OCI-LY7 (cell line): ENCODE measurements at regions not wholly inside any gene's neighbourhood (a gene's known extent, or its start where the extent isn't known, plus 50 kb on each side); places are given as distances from the start of the nearest gene placed in this dataset.

Source experiments
- BruUV-seq: library from RNA; stranded (reverse); fragments of 400-500 nt; replicated peaks from 2 replicates; lab custom pipeline; 2021; lab: Mats Ljungman, UMichigan
- CTCF ChIA-PET: fragments of 300-600 bp; sonication (Branson Sonifier 250); formaldehyde crosslinking; loops from one replicate; lab custom pipeline; 2022; ENCODE audit warnings: antibody characterized with exemption; ENCODE audit not compliant: unreplicated experiment; lab: Charles Lee
- POLR2A ChIA-PET: fragments of 300-600 bp; sonication (Branson Sonifier 250); formaldehyde crosslinking; loops from one replicate; lab custom pipeline; 2022; ENCODE audit warnings: antibody characterized with exemption; lab: Charles Lee
- DNase-seq: peaks from one replicate; pipeline ENCODE4 v3.0.0-alpha.2; 2015; ENCODE audit warnings: low spot score
- H2AFZ ChIP-seq: fragments of 200-600 bp; sonication (generic), shearing (Covaris generic); 2 replicates; pipeline ENCODE4 v1.6.1; 2014; ENCODE audit warnings: mild to moderate bottlenecking, antibody characterized with exemption, low read length, moderate library complexity
- H3K27ac ChIP-seq: fragments of 200-600 bp; sonication (generic); 2 replicates; pipeline ENCODE4 v1.5.1; 2014; ENCODE audit warnings: mixed run types, low read depth, mild to moderate bottlenecking, moderate library complexity, low read length, inconsistent platforms; ENCODE audit not compliant: poor library complexity, severe bottlenecking
- H3K36me3 ChIP-seq: fragments of 200-600 bp; sonication (generic); 2 replicates; pipeline ENCODE4 v1.6.1; 2014; ENCODE audit warnings: mild to moderate bottlenecking, antibody characterized with exemption, low read length, moderate library complexity, mixed read lengths; ENCODE audit not compliant: insufficient read depth
- H3K4me1 ChIP-seq: fragments of 200-600 bp; sonication (generic); 2 replicates; pipeline ENCODE4 v1.5.1; 2014; ENCODE audit warnings: mild to moderate bottlenecking, low read length; ENCODE audit not compliant: insufficient read depth, poor library complexity, severe bottlenecking
- H3K4me2 ChIP-seq: fragments of 200-600 bp; sonication (generic); 2 replicates; pipeline ENCODE4 v1.6.1; 2014; ENCODE audit warnings: mild to moderate bottlenecking, low read length
- H3K4me3 ChIP-seq: fragments of 200-600 bp; sonication (generic); 2 replicates; pipeline ENCODE4 v1.5.1; 2014; ENCODE audit warnings: mild to moderate bottlenecking, low read depth, low read length; ENCODE audit not compliant: poor library complexity, severe bottlenecking
- H3K79me2 ChIP-seq: fragments of 200-600 bp; sonication (generic); 2 replicates; pipeline ENCODE4 v1.6.1; 2016; ENCODE audit warnings: low read depth, mild to moderate bottlenecking, low read length, moderate library complexity, mixed read lengths; ENCODE audit not compliant: insufficient read depth
- H3K9me2 ChIP-seq: fragments of 200-600 bp; sonication (generic); 2 replicates; pipeline ENCODE4 v1.6.1; 2016; ENCODE audit warnings: mild to moderate bottlenecking, low read length, mixed read lengths; ENCODE audit not compliant: insufficient read depth
- H3K9me3 ChIP-seq: fragments of 200-600 bp; sonication (generic); 2 replicates; pipeline ENCODE4 v1.6.1; 2014; ENCODE audit warnings: mild to moderate bottlenecking, mixed run types, low read length, mixed read lengths
- H4K20me1 ChIP-seq: fragments of 200-600 bp; sonication (generic); 2 replicates; pipeline ENCODE4 v1.6.1; 2014; ENCODE audit warnings: mild to moderate bottlenecking, antibody characterized with exemption, low read length, moderate library complexity, mixed read lengths; ENCODE audit not compliant: insufficient read depth
- CTCF ChIP-seq: fragments of 200-600 bp; sonication (generic); conservative IDR thresholded peaks from 2 replicates; pipeline ENCODE4 v1.5.1; 2014; ENCODE audit warnings: mild to moderate bottlenecking, antibody characterized with exemption, low read length, moderate library complexity, mixed read lengths
- EZH2phosphoT487 ChIP-seq: fragments of 200-600 bp; sonication (generic); IDR thresholded peaks from 2 replicates; pipeline ENCODE4 v1.6.1; 2018; ENCODE audit warnings: low read depth, borderline replicate concordance, mild to moderate bottlenecking, mixed run types, antibody characterized with exemption, low read length, moderate library complexity, mixed read lengths
- intact Hi-C: fragments of 100-400 bp; cut with micrococcal nuclease; formaldehyde crosslinking; loops from one replicate; pipeline ENCODE4 v1.10.0; 2022; ENCODE audit not compliant: unreplicated experiment

- Histone ChIP-seq H3K9me2 (no peaks in the 10 kb centered on the region), H3K4me2 (no peak overlapping the region), H3K27ac (no peak overlapping the region), H4K20me1 (no peaks in the 10 kb centered on the region), H3K36me3 (no peaks in the 10 kb centered on the region), H3K4me1 (no peaks in the 10 kb centered on the region), H2AFZ (no peak overlapping the region), H3K79me2 (no peaks in the 10 kb centered on the region), H3K9me3 (no peaks in the 10 kb centered on the region), H3K4me3 (no peak overlapping the region)
- CTCF ChIA-PET: no interaction called here
- TF ChIP-seq EZH2phosphoT487 (no peak), CTCF (no peak)
- POLR2A ChIA-PET: no interaction called here
- no peak for DNase-seq
- intact Hi-C loops: no loop called here
- no TSS peak for BruUV-seq
Observed at GRCh38 chr2:139083121-139083520, 302.9 kb upstream of the NXPH2 start.

GRCh38 chr2:139080244-139080643, 300.1 kb upstream of the NXPH2 start:
- Histone ChIP-seq H3K4me3 (no peak overlapping the region), H3K9me3 (no peaks in the 10 kb centered on the region), H2AFZ (no peak overlapping the region), H4K20me1 (no peaks in the 10 kb centered on the region), H3K9me2 (no peaks in the 10 kb centered on the region), H3K4me1 (no peaks in the 10 kb centered on the region), H3K36me3 (no peaks in the 10 kb centered on the region), H3K4me2 (no peak overlapping the region), H3K27ac (no peak overlapping the region), H3K79me2 (no peaks in the 10 kb centered on the region)
- CTCF ChIA-PET: no interaction called here
- POLR2A ChIA-PET: no interaction called here
- intact Hi-C loops: no loop called here
- no peak for DNase-seq
- no TSS peak for BruUV-seq
- TF ChIP-seq CTCF (no peak), EZH2phosphoT487 (no peak)

- intact Hi-C loops: no loop called here
- no peak overlapping the region for H2AFZ ChIP-seq
- no peaks in the 10 kb centered on the region for H3K9me3 ChIP-seq
- no peak overlapping the region for H3K4me3 ChIP-seq
- no peak overlapping the region for H3K27ac ChIP-seq
- CTCF ChIA-PET: no interaction called here
- H3K79me2 ChIP-seq: no peaks in the 10 kb centered on the region
- no peaks in the 10 kb centered on the region for H4K20me1 ChIP-seq
- no TSS peak for BruUV-seq
- H3K9me2 ChIP-seq: no peaks in the 10 kb centered on the region
- H3K36me3 ChIP-seq: no peaks in the 10 kb centered on the region
- no peaks in the 10 kb centered on the region for H3K4me1 ChIP-seq
- TF ChIP-seq EZH2phosphoT487 (no peak), CTCF (no peak)
- H3K4me2 ChIP-seq: no peak overlapping the region
- DNase-seq: no peak
- POLR2A ChIA-PET: no interaction called here
Observed at GRCh38 chr2:139079311-139079710, 299.1 kb upstream of the NXPH2 start.
